ENCODE measurements at regions not wholly inside any gene's neighbourhood (a gene's known extent, or its start where the extent isn't known, plus 50 kb on each side); places are given as distances from the start of the nearest gene placed in this dataset.

DNA sequence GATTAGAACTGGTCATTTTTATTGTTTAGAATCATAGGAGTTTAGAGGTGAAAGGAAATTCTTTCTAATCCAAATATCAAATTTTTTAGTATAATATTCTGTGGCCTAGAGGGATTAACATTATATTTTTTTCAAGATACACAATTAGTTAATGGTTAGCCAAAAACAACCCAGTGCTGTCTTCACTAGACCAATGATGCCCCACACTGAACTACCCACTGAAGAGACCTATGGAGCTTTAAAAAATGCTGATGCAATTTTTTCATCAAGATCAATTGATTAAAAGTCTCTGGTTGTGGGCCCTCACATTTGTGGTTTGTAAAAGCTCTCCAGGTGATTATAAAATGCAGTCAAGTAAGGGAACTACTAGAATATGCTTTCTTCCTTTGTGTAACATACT lies 274.1 kb upstream of the C9orf72 start:
- TF ChIP-seq, protein P1, sequence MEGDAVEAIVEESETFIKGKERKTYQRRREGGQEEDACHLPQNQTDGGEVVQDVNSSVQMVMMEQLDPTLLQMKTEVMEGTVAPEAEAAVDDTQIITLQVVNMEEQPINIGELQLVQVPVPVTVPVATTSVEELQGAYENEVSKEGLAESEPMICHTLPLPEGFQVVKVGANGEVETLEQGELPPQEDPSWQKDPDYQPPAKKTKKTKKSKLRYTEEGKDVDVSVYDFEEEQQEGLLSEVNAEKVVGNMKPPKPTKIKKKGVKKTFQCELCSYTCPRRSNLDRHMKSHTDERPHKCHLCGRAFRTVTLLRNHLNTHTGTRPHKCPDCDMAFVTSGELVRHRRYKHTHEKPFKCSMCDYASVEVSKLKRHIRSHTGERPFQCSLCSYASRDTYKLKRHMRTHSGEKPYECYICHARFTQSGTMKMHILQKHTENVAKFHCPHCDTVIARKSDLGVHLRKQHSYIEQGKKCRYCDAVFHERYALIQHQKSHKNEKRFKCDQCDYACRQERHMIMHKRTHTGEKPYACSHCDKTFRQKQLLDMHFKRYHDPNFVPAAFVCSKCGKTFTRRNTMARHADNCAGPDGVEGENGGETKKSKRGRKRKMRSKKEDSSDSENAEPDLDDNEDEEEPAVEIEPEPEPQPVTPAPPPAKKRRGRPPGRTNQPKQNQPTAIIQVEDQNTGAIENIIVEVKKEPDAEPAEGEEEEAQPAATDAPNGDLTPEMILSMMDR (IDR thresholded peaks at IDR 0.05; ENCODE audit: low read depth, low read length): no peak
- H3K4me3 ChIP-seq (ENCODE audit: low read depth, low read length): no peak overlapping the region

GRCh38 chr9:27847818-27848217 lies 274.5 kb upstream of the C9orf72 start:
- H3K4me3 ChIP-seq (ENCODE audit: low read depth, low read length): no peak overlapping the region

DNA sequence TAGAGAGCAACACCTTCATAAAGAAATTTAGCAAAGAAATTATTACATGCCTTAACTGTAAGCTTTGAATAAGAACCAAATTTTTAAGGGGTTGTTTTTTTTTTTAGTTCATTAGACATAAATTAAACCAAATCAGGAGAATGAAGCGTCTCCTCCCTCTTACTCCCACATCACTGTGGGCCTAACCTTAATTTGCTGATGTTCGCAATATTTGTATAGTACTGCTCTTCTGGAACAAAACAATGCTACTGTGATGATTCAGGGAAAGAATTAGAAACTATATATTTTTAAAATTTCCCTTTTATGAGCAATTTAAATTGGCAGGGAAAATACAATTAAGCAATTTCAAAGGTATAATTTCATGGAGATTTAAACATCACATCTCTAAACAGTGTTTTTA lies 275.0 kb upstream of the C9orf72 start:
- H3K4me3 ChIP-seq (ENCODE audit: low read depth, low read length): no peak overlapping the region
- TF ChIP-seq, protein P1 (IDR thresholded peaks at IDR 0.05; ENCODE audit: low read depth, low read length): no peak

More at GRCh38 chr9:27847818-27848217, 274.5 kb upstream of the C9orf72 start:
- TF ChIP-seq, protein P1 (IDR thresholded peaks at IDR 0.05; ENCODE audit: low read depth, low read length): no peak

GRCh38 chr9:27851858-27852257 lies 278.6 kb upstream of the C9orf72 start:
- TF ChIP-seq, protein P1 (IDR thresholded peaks at IDR 0.05; ENCODE audit: low read depth, low read length): no peak
- no peak overlapping the region for H3K4me3 ChIP-seq (ENCODE audit: low read depth, low read length)

DNA sequence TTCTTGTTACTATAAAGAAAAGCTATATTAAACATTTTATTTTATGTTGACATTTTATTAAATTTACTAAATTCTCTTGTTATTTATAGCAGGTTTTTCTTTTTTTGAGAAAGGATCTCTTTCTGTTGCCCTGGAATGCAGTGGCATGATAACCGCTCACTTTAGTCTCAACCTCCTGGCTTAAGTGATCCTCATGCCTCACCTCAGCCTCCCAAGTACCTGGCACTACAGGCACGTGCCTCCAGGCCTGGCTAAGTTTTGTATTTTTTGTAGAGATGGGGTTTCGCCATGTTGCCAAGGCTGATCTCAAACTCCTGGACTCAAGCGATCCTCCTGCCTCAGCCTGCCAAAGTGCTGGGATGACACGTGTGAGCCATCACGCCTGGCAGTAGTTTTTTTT lies 280.2 kb upstream of the C9orf72 start:
- no peak overlapping the region for H3K4me3 ChIP-seq (ENCODE audit: low read depth, low read length)

GRCh38 chr9:27856054-27856453 lies 282.8 kb upstream of the C9orf72 start:
- no peak overlapping the region for H3K4me3 ChIP-seq (ENCODE audit: low read depth, low read length)
- TF ChIP-seq, protein P1 (IDR thresholded peaks at IDR 0.05; ENCODE audit: low read depth, low read length): no peak

More for the DNA sequence above, 280.2 kb upstream of the C9orf72 start:
- TF ChIP-seq, protein P1 (IDR thresholded peaks at IDR 0.05; ENCODE audit: low read depth, low read length): no peak

GRCh38 chr9:27856748-27857147 lies 283.5 kb upstream of the C9orf72 start:
- TF ChIP-seq, protein P1 (IDR thresholded peaks at IDR 0.05; ENCODE audit: low read depth, low read length): no peak
- H3K4me3 ChIP-seq (ENCODE audit: low read depth, low read length): no peak overlapping the region

Measured in WI38 (cell line).